ENCODE measurements at regions not wholly inside any gene's neighbourhood (a gene's known extent, or its start where the extent isn't known, plus 50 kb on each side); places are given as distances from the start of the nearest gene placed in this dataset.

DNA sequence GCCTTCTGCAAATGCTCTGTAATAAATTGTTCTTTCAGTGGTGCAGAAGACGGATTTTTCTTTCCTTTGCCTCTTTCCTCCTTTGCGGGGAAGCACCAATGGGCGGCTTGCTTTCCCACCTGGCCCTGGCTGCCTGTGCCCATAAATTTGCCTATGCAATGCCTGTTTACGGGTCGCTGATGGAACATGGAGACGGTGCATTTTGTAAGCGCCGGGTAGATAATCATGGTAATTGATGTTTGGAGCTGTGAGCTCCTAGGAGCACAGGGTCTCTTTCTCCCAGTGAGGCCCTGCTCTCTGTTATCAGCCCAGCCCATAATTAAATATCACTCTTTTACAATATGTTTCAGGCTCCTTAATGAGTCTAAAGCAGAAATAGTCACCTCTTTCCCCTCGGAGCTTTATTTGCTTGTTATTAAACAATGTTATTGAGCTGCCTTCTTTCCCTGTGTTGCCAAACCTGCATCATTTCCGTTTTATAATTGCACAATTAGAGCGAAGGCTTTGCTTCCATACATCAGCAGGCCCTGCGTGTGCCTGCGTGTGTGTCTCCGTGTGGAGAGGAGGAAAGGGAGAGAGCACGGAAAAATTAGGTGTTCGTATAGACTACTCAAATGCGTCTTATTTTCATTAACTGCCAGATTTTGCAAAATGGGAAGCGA lies 437.4 kb upstream of the POU3F3 start:
- Histone ChIP-seq H3K9me3 (ENCODE audit: control insufficient read depth, low read depth, low read length) (no peaks in the 10 kb centered on the region), H2AFZ (ENCODE audit: low read length) (no peak overlapping the region), H2BK20ac (ENCODE audit: low read depth, low read length, poor library complexity, severe bottlenecking) (no peak overlapping the region), H3K79me1 (ENCODE audit: insufficient read depth, low read depth, low read length, poor library complexity, severe bottlenecking) (no peaks in the 10 kb centered on the region), H4K5ac (ENCODE audit: insufficient read length, low read depth, low read length) (no peak overlapping the region), H3K79me2 (ENCODE audit: insufficient read depth, low read length) (no peaks in the 10 kb centered on the region), H2BK5ac (ENCODE audit: insufficient read length, low read length) (no peak overlapping the region), H3T11ph (ENCODE audit: low read length) (no peak overlapping the region), H4K20me1 (ENCODE audit: control insufficient read depth, insufficient read depth, insufficient read length) (no peaks in the 10 kb centered on the region), H3K14ac (ENCODE audit: insufficient read depth, low read length) (no peak overlapping the region), H3K27ac (ENCODE audit: insufficient read length, low read depth, low read length) (no peak overlapping the region), H3K9ac (ENCODE audit: extremely low read depth, insufficient read length, low read length) (no peak overlapping the region), H3K27me3 (ENCODE audit: insufficient read depth, low read length) (no peaks in the 10 kb centered on the region), H4K91ac (ENCODE audit: insufficient read length, low read depth, low read length) (no peak overlapping the region), H2BK15ac (ENCODE audit: low read depth, low read length) (no peak overlapping the region), H3K23ac (ENCODE audit: insufficient read length, low read depth, low read length) (no peak overlapping the region), H3K23me2 (ENCODE audit: insufficient read length, low read depth, low read length, poor library complexity, severe bottlenecking) (no peaks in the 10 kb centered on the region), H3K18ac (ENCODE audit: insufficient read length, low read depth, low read length) (no peak overlapping the region), H2BK12ac (ENCODE audit: insufficient read length, low read depth, low read length) (no peak overlapping the region), H3K56ac (ENCODE audit: insufficient read length, low read depth, low read length) (no peak overlapping the region), H3K4me1 (ENCODE audit: insufficient read depth, low read length) (no peaks in the 10 kb centered on the region; the same call in 1 of the 2 replicates), H3K4ac (ENCODE audit: low read depth, low read length) (no peak overlapping the region), H3K4me2 (ENCODE audit: insufficient read depth, insufficient read length, low read length) (no peak overlapping the region), H2BK120ac (ENCODE audit: low read depth, low read length, poor library complexity, severe bottlenecking) (no peak overlapping the region), H2AK5ac (ENCODE audit: insufficient read length, low read length) (no peak overlapping the region), H4K8ac (replicated peaks; ENCODE audit: insufficient read length, low read depth, low read length) (no peak overlapping the region)
- TF ChIP-seq, protein P1, sequence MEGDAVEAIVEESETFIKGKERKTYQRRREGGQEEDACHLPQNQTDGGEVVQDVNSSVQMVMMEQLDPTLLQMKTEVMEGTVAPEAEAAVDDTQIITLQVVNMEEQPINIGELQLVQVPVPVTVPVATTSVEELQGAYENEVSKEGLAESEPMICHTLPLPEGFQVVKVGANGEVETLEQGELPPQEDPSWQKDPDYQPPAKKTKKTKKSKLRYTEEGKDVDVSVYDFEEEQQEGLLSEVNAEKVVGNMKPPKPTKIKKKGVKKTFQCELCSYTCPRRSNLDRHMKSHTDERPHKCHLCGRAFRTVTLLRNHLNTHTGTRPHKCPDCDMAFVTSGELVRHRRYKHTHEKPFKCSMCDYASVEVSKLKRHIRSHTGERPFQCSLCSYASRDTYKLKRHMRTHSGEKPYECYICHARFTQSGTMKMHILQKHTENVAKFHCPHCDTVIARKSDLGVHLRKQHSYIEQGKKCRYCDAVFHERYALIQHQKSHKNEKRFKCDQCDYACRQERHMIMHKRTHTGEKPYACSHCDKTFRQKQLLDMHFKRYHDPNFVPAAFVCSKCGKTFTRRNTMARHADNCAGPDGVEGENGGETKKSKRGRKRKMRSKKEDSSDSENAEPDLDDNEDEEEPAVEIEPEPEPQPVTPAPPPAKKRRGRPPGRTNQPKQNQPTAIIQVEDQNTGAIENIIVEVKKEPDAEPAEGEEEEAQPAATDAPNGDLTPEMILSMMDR (conservative IDR thresholded peaks at IDR 0.05): no peak
- no peak overlapping the region for H3K27ac Mint-ChIP-seq
- no CpG with 5 or more reads among the region's 18 CpGs for WGBS (ENCODE audit: extremely low coverage, insufficient read length, low lambda C conversion rate)
- peaks cover 27 to 28% of the 10 kb centered on the region in 2 experiments for H3K4me1 Mint-ChIP-seq
- no peaks in the 10 kb centered on the region for H3K9me3 Mint-ChIP-seq
- no peaks in the 10 kb centered on the region for H3K36me3 Mint-ChIP-seq (ENCODE audit: insufficient read depth in 1 of 3, low read depth in 3 of 3)
- DNase-seq: no peak
- no peaks in the 10 kb centered on the region for H3K27me3 Mint-ChIP-seq (ENCODE audit: low read depth)
- no peak overlapping the region for H3K4me3 Mint-ChIP-seq

Measured in H9 (cell line).